ENCODE measurements at regions not wholly inside any gene's neighbourhood (a gene's known extent, or its start where the extent isn't known, plus 50 kb on each side); places are given as distances from the start of the nearest gene placed in this dataset.

GRCh38 chr10:113284635-113285034 lies 268.2 kb upstream of the HABP2 start:
- Mint-ChIP-seq H3K4me1 (peaks cover 10% of the 10 kb centered on the region), H3K27ac (no peak overlapping the region), H3K9me3 (peaks cover 0 to 4% (median 0%) of the 10 kb centered on the region in 7 donors), H3K4me3 (no peak overlapping the region), H3K27me3 (ENCODE audit: low read depth in 3 of 3) (peaks cover 0 to 3% (median 0%) of the 10 kb centered on the region in 3 donors), H3K36me3 (no peaks in the 10 kb centered on the region)
- intact Hi-C loops (cut with micrococcal nuclease) = no loop called here
- Histone ChIP-seq H3K9me3 (replicated peaks in 1 of 2; ENCODE audit: control insufficient read depth in 1 of 2, insufficient read depth in 1 of 2, low read length in 2 of 2) (no peaks in the 10 kb centered on the region), H3K27me3 (ENCODE audit: control insufficient read depth in 2 of 2, insufficient read depth in 2 of 2, low read length in 2 of 2) (no peaks in the 10 kb centered on the region), H3K27ac (ENCODE audit: low read depth in 1 of 2, low read length in 2 of 2) (no peak overlapping the region), H3K4me3 (replicated peaks in 1 of 3; ENCODE audit: low read depth in 2 of 3, low read length in 3 of 3) (no peak overlapping the region), H2AFZ (ENCODE audit: insufficient read depth, low read depth, low read length, poor library complexity, severe bottlenecking) (no peak overlapping the region), H3K36me3 (replicated peaks in 1 of 2; ENCODE audit: control insufficient read depth in 1 of 2, insufficient read depth in 2 of 2, low read length in 2 of 2) (no peaks in the 10 kb centered on the region), H3K79me2 (ENCODE audit: insufficient read depth, low read length) (no peaks in the 10 kb centered on the region), H4K20me1 (ENCODE audit: insufficient read depth, low read length) (no peaks in the 10 kb centered on the region), H3K4me1 (ENCODE audit: control insufficient read depth in 1 of 2, insufficient read depth in 2 of 2, low read length in 2 of 2) (peaks cover 4 to 5% of the 10 kb centered on the region in 2 donors), H3K9ac (ENCODE audit: insufficient read depth, low read length, poor library complexity, severe bottlenecking) (no peak overlapping the region), H3K4me2 (replicated peaks; ENCODE audit: extremely low read depth, low read length, poor library complexity, severe bottlenecking) (no peak overlapping the region)
- TF ChIP-seq CTCF (IDR thresholded peaks at IDR 0.05) = no peak
- 97% methylated on average over 4 of the region's 4 CpGs for WGBS (ENCODE audit: insufficient coverage)
- no peak for DNase-seq

- Histone ChIP-seq H3K27ac (ENCODE audit: low read depth in 1 of 2, low read length in 2 of 2) (no peak overlapping the region), H3K4me1 (ENCODE audit: control insufficient read depth in 1 of 2, insufficient read depth in 2 of 2, low read length in 2 of 2) (peaks cover 9 to 11% of the 10 kb centered on the region in 2 donors), H4K20me1 (ENCODE audit: insufficient read depth, low read length) (no peaks in the 10 kb centered on the region), H3K4me3 (replicated peaks in 1 of 3; ENCODE audit: low read depth in 2 of 3, low read length in 3 of 3) (no peak overlapping the region), H3K4me2 (replicated peaks; ENCODE audit: extremely low read depth, low read length, poor library complexity, severe bottlenecking) (no peak overlapping the region), H3K9ac (ENCODE audit: insufficient read depth, low read length, poor library complexity, severe bottlenecking) (no peak overlapping the region), H2AFZ (ENCODE audit: insufficient read depth, low read depth, low read length, poor library complexity, severe bottlenecking) (no peak overlapping the region), H3K9me3 (replicated peaks in 1 of 2; ENCODE audit: control insufficient read depth in 1 of 2, insufficient read depth in 1 of 2, low read length in 2 of 2) (no peaks in the 10 kb centered on the region), H3K36me3 (replicated peaks in 1 of 2; ENCODE audit: control insufficient read depth in 1 of 2, insufficient read depth in 2 of 2, low read length in 2 of 2) (no peaks in the 10 kb centered on the region), H3K27me3 (ENCODE audit: control insufficient read depth in 2 of 2, insufficient read depth in 2 of 2, low read length in 2 of 2) (no peaks in the 10 kb centered on the region), H3K79me2 (ENCODE audit: insufficient read depth, low read length) (no peaks in the 10 kb centered on the region)
- peaks cover 0 to 2% (median 0%) of the 10 kb centered on the region in 7 donors for H3K9me3 Mint-ChIP-seq
- no peak for TF ChIP-seq CTCF (IDR thresholded peaks at IDR 0.05)
- WGBS (ENCODE audit: insufficient coverage) = 100% methylated on average over 6 of the region's 9 CpGs
- DNase-seq = no peak
- H3K36me3 Mint-ChIP-seq = no peaks in the 10 kb centered on the region
- no peak overlapping the region for H3K27ac Mint-ChIP-seq
- H3K4me1 Mint-ChIP-seq = peaks cover 16% of the 10 kb centered on the region
- intact Hi-C loops (cut with micrococcal nuclease) = no loop called here
- peaks cover 0 to 3% (median 0%) of the 10 kb centered on the region in 3 donors for H3K27me3 Mint-ChIP-seq (ENCODE audit: low read depth in 3 of 3)
- no peak overlapping the region for H3K4me3 Mint-ChIP-seq
Observed at GRCh38 chr10:113285305-113285704, 267.5 kb upstream of the HABP2 start.

Data from CD14-positive monocyte (primary cell).